Sigmoid colon (tissue), 6 donors: ENCODE measurements at regions not wholly inside any gene's neighbourhood (a gene's known extent, or its start where the extent isn't known, plus 50 kb on each side); places are given as distances from the start of the nearest gene placed in this dataset.
A peak's percentile ranks its signal among the peaks of the same experiment; 100 is the strongest.

ENCODE experiments used
- DNase-seq: peaks from one replicate; pipeline ENCODE4 v3.0.0-alpha.2; 2019
- H3K27ac ChIP-seq, 4 donors: fragments of 200-600 bp; sonication (generic); one replicate each; pipeline ENCODE4 v1.5.1; 2016 to 2019; ENCODE audit warnings: mild to moderate bottlenecking in 1 of 4
- H3K27me3 ChIP-seq, 3 donors: fragments of 200-600 bp; sonication (generic); one replicate each; pipeline ENCODE4 v1.5.1; 2019; ENCODE audit warnings: mild to moderate bottlenecking in 1 of 3
- H3K36me3 ChIP-seq, 4 donors: fragments of 200-600 bp; sonication (generic); one replicate each; pipeline ENCODE4 v1.5.1; 2016 to 2019
- H3K4me1 ChIP-seq, 4 donors: fragments of 200-600 bp; sonication (generic); one replicate each; pipeline ENCODE4 v1.5.1; 2017 to 2019
- H3K4me3 ChIP-seq, 4 donors: fragments of 200-600 bp; sonication (generic); one replicate each; pipeline ENCODE4 v1.5.1; 2017 to 2019; ENCODE audit warnings: mild to moderate bottlenecking in 2 of 4, moderate library complexity in 1 of 4
- H3K9me3 ChIP-seq, 4 donors: fragments of 200-600 bp in 3 of 4; sonication (generic) in 3 of 4; one replicate each; pipeline versions ENCODE4 v1.5.1 to v1.6.1; 2013 to 2019
- EP300 ChIP-seq, 4 donors: sonication (generic); formaldehyde crosslinking; IDR thresholded peaks; one replicate each; pipeline ENCODE4 v1.6.1; 2017; ENCODE audit warnings: antibody characterized with exemption in 4 of 4
- POLR2A ChIP-seq, 2 donors: fragments of 450-650 bp; IDR thresholded peaks; one replicate each; pipeline ENCODE4 v1.6.1; 2016; ENCODE audit warnings: antibody characterized with exemption in 2 of 2, mild to moderate bottlenecking in 2 of 2, moderate library complexity in 2 of 2
- POLR2AphosphoS5 ChIP-seq, 4 donors: sonication (generic); formaldehyde crosslinking; IDR thresholded peaks; one replicate each; pipeline ENCODE4 v1.6.1; 2017; ENCODE audit warnings: antibody characterized with exemption in 4 of 4
- WGBS, 2 donors: extraction: QIAGEN DNeasy Blood & Tissue Kit; methylation state at CpG; one replicate each; pipeline ENCODE4 v1.1.7; 2013; 5-methylcytosine and 5-hydroxymethylcytosine counted together
- intact Hi-C: fragments of 100-400 bp; cut with DNase I; formaldehyde crosslinking; loops from one replicate; pipeline ENCODE4 v1.15.1; 2023
- TF ChIP-seq, protein P1 (sequence below), 4 experiments: fragments of 450-650 bp in 3 of 4; fragments of 200-600 bp in 1 of 4; IDR thresholded peaks; one replicate each; pipeline ENCODE4 v1.5.1; 2016 to 2019; ENCODE audit warnings: antibody characterized with exemption in 4 of 4, mild to moderate bottlenecking in 3 of 4, moderate library complexity in 2 of 4
- donor health status: healthy with polysubstance abuse.
- donor health status: healthy.

DNA sequence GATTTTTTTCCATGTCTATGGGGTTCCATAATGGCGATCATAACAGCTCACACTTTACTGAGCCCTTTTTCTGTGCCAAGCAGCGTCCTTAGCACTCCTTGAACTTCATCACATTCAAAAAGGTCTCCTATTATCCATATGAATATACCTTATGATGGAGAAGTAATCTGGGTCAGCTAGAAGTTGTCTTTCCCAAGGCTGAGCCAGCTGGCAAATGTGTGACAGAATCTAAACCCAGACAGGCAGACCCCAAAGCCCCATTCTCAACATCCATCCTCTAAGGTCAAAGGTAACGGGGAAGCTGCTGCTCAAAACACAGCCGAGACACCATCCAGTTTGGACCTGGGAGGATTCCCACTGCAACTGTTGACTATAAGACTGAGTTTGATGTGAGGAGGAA is 249.6 kb downstream of the PRDM2 start:
- no peaks in the 10 kb centered on the region for H3K4me1 ChIP-seq
- intact Hi-C loops = no loop called here
- H3K36me3 ChIP-seq = no peaks in the 10 kb centered on the region
- no peaks in the 10 kb centered on the region for H3K27me3 ChIP-seq
- H3K9me3 ChIP-seq = no peaks in the 10 kb centered on the region
- no peak for TF ChIP-seq POLR2A (IDR thresholded peaks at IDR 0.05)
- TF ChIP-seq EP300 (IDR thresholded peaks at IDR 0.05) = no peak
- TF ChIP-seq, protein P1, sequence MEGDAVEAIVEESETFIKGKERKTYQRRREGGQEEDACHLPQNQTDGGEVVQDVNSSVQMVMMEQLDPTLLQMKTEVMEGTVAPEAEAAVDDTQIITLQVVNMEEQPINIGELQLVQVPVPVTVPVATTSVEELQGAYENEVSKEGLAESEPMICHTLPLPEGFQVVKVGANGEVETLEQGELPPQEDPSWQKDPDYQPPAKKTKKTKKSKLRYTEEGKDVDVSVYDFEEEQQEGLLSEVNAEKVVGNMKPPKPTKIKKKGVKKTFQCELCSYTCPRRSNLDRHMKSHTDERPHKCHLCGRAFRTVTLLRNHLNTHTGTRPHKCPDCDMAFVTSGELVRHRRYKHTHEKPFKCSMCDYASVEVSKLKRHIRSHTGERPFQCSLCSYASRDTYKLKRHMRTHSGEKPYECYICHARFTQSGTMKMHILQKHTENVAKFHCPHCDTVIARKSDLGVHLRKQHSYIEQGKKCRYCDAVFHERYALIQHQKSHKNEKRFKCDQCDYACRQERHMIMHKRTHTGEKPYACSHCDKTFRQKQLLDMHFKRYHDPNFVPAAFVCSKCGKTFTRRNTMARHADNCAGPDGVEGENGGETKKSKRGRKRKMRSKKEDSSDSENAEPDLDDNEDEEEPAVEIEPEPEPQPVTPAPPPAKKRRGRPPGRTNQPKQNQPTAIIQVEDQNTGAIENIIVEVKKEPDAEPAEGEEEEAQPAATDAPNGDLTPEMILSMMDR (IDR thresholded peaks at IDR 0.05) = no peak
- TF ChIP-seq POLR2AphosphoS5 (IDR thresholded peaks at IDR 0.05) = no peak
- no peak overlapping the region for H3K4me3 ChIP-seq
- WGBS, 2 donors = 86 to 93% methylated on average over 4 of the region's 4 CpGs
- H3K27ac ChIP-seq = peak overlapping the region; percentile 10 to 64 (median 38)
- no peak for DNase-seq

DNA sequence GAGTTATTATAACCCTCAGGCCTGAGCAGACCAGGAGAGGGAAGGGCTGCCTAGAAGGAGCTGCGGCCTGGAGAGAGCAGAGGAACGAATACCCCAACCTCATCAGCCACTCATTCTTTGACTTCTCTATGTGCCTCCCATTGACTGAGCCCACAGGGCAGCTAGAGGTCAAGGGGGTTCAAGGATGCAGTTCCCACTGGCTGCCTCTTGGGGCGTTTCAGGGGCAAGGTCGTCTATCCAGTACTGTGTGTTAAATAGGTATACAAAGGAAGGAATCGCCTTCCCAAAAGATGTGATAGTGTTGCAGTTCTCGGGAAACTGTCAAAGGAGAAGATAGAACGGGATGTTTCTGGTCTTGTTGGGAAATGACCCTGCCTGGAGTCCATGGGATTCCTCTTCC is 250.6 kb downstream of the PRDM2 start:
- no peaks in the 10 kb centered on the region for H3K36me3 ChIP-seq
- intact Hi-C loops = no loop called here
- peak overlapping the region in 1 of 4 donors; percentile 64 for H3K27ac ChIP-seq
- no peak for DNase-seq
- TF ChIP-seq POLR2AphosphoS5 (IDR thresholded peaks at IDR 0.05) = no peak
- TF ChIP-seq EP300 (IDR thresholded peaks at IDR 0.05) = no peak
- TF ChIP-seq POLR2A (IDR thresholded peaks at IDR 0.05) = no peak
- TF ChIP-seq, protein P1 (IDR thresholded peaks at IDR 0.05) = no peak
- 62 to 70% methylated on average over 7 of the region's 7 CpGs for WGBS, 2 donors
- no peaks in the 10 kb centered on the region for H3K9me3 ChIP-seq
- no peak overlapping the region for H3K4me3 ChIP-seq
- H3K27me3 ChIP-seq = no peaks in the 10 kb centered on the region
- no peaks in the 10 kb centered on the region for H3K4me1 ChIP-seq

DNA sequence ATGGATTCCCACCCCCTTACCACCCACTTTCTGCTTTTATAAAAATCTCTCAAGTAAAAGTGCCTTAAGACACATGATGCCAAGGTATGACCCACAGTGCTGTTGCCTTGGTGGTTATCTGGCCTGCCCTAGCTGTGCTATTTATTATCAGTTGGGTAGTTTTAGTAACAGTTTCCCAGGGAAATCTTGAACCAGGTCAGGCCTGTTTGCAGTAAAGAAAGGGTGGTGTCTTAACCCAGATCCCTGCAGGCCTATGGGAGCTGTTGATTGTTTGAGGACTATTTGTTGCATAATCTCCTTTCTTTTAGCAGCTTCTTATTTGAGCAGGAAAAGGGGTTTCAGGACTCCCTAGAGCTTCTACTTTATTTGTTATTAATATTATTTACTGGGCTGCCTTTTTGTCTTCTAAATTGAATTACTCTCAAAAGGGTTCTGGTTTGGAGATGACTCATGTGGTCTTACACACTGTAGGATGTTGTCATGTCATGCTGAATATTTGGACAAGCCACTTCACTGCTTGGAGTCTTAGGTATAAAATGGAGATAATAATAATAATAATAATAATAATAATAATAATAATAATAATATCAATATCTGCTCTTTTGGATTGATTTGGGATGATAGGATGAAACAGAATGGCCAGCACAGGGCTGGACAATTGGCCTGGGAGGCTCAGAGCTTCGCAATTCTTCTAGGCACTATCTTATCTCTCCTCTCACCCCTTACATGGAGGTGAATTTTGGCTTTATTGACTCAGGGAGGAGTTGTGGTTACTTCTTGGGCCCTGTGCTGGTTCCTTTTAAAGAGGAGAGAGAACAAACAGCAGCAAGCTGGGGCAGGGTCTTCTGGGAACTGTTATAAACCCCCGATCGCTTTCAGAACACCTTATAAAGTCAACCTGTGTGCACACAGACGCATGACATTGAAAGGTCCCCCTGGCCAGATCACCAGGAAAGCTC is 252.1 kb downstream of the PRDM2 start:
- intact Hi-C loops = no loop called here
- H3K4me3 ChIP-seq = no peak overlapping the region
- WGBS, 2 donors = 68 to 78% methylated on average over 4 of the region's 4 CpGs
- no peak for DNase-seq
- H3K27me3 ChIP-seq = no peaks in the 10 kb centered on the region
- no peaks in the 10 kb centered on the region for H3K36me3 ChIP-seq
- H3K27ac ChIP-seq = peak overlapping the region in 1 of 4 donors; percentile 20
- TF ChIP-seq POLR2AphosphoS5 (IDR thresholded peaks at IDR 0.05) = no peak
- TF ChIP-seq, protein P1 (IDR thresholded peaks at IDR 0.05) = no peak
- TF ChIP-seq POLR2A (IDR thresholded peaks at IDR 0.05) = no peak
- TF ChIP-seq EP300 (IDR thresholded peaks at IDR 0.05) = no peak
- H3K9me3 ChIP-seq = no peaks in the 10 kb centered on the region
- no peaks in the 10 kb centered on the region for H3K4me1 ChIP-seq

DNA sequence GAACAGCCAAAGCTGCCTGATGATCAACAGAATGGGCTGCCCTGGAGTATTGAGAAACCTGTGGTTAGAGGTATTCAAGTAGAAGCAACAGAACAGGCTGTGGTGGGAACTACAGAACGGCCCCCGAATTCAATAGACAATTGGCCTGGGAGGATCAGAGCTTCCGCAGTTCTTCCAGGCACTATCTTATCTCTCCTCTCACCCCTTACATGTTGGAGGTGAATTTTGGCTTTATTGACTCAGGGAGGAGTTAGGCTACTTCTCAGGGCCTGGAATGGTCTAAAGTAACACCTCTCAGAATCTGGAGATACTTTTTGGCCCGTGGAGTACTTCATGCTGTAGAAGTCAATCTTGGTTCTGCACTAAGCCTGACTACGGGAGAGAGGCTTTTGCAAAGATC is 253.0 kb downstream of the PRDM2 start:
- Histone ChIP-seq H3K36me3 (no peaks in the 10 kb centered on the region), H3K9me3 (no peaks in the 10 kb centered on the region), H3K4me3 (no peak overlapping the region), H3K4me1 (no peaks in the 10 kb centered on the region), H3K27ac (no peak overlapping the region), H3K27me3 (no peaks in the 10 kb centered on the region)
- DNase-seq = no peak
- 79 to 92% methylated on average over 5 of the region's 5 CpGs for WGBS, 2 donors
- intact Hi-C loops = no loop called here
- TF ChIP-seq POLR2AphosphoS5 (IDR thresholded peaks at IDR 0.05) = no peak
- TF ChIP-seq EP300 (IDR thresholded peaks at IDR 0.05) = no peak
- TF ChIP-seq, protein P1 (IDR thresholded peaks at IDR 0.05) = no peak
- TF ChIP-seq POLR2A (IDR thresholded peaks at IDR 0.05) = no peak
